MM.1S (cell line): ENCODE measurements at regions not wholly inside any gene's neighbourhood (a gene's known extent, or its start where the extent isn't known, plus 50 kb on each side); places are given as distances from the start of the nearest gene placed in this dataset.
A peak's percentile ranks its signal among the peaks of the same experiment; 100 is the strongest.

Experiments used
- DNase-seq: peaks from one replicate; pipeline ENCODE4 v3.0.0-alpha.2; 2015
- H2AFZ ChIP-seq: fragments of 300-600 bp; sonication (generic); 2 replicates; pipeline ENCODE4 v1.6.0; 2016; ENCODE audit warnings: antibody characterized with exemption, low read length
- H3F3A ChIP-seq: fragments of 300-600 bp; sonication (generic); 2 replicates; pipeline ENCODE4 v1.6.1; 2016; ENCODE audit warnings: mild to moderate bottlenecking, antibody characterized with exemption, low read length, moderate library complexity, mixed read lengths; ENCODE audit not compliant: insufficient read depth
- H3K27ac ChIP-seq: fragments of 300-600 bp; sonication (generic); 2 replicates; pipeline ENCODE4 v1.5.1; 2016; ENCODE audit warnings: mild to moderate bottlenecking, low read length
- H3K27me3 ChIP-seq: fragments of 300-600 bp; sonication (generic); replicated peaks from 2 replicates; pipeline ENCODE4 v1.6.0; 2016; ENCODE audit warnings: low read length; ENCODE audit not compliant: insufficient read depth
- H3K36me3 ChIP-seq: fragments of 300-600 bp; sonication (generic); replicated peaks from 2 replicates; pipeline ENCODE4 v1.6.1; 2016; ENCODE audit warnings: mild to moderate bottlenecking, low read length, mixed read lengths; ENCODE audit not compliant: insufficient read depth
- H3K4me1 ChIP-seq: fragments of 300-600 bp; sonication (generic); 2 replicates; pipeline ENCODE4 v1.6.1; 2016; ENCODE audit warnings: low read length, mixed read lengths
- H3K4me2 ChIP-seq: fragments of 300-600 bp; sonication (generic); 2 replicates; pipeline ENCODE4 v1.6.0; 2016; ENCODE audit warnings: low read depth, low read length
- H3K4me3 ChIP-seq: fragments of 300-600 bp; sonication (generic); 2 replicates; pipeline ENCODE4 v1.5.1; 2016; ENCODE audit warnings: low read length, mixed read lengths
- H3K79me2 ChIP-seq: fragments of 300-600 bp; sonication (generic); 2 replicates; pipeline ENCODE4 v1.6.1; 2016; ENCODE audit warnings: mixed run types, low read length, mixed read lengths
- H3K9ac ChIP-seq: fragments of 300-600 bp; sonication (generic); 2 replicates; pipeline ENCODE4 v1.6.1; 2016; ENCODE audit warnings: low read length, mixed read lengths
- H3K9me2 ChIP-seq: fragments of 300-600 bp; sonication (generic); replicated peaks from 2 replicates; pipeline ENCODE4 v1.6.1; 2016; ENCODE audit warnings: mild to moderate bottlenecking, low read length, mixed read lengths; ENCODE audit not compliant: insufficient read depth
- H3K9me3 ChIP-seq: fragments of 300-600 bp; sonication (generic); replicated peaks from 2 replicates; pipeline ENCODE4 v1.6.1; 2016; ENCODE audit warnings: mild to moderate bottlenecking, low read length, mixed read lengths; ENCODE audit not compliant: insufficient read depth
- H4K20me1 ChIP-seq: fragments of 300-600 bp; sonication (generic); 2 replicates; pipeline ENCODE4 v1.6.1; 2016; ENCODE audit warnings: mild to moderate bottlenecking, low read length, moderate library complexity, mixed read lengths; ENCODE audit not compliant: insufficient read depth
- EZH2 ChIP-seq: fragments of 300-600 bp; sonication (generic); optimal IDR thresholded peaks from 2 replicates; pipeline ENCODE3; 2017; ENCODE audit warnings: low read depth, mild to moderate bottlenecking, antibody characterized with exemption, low read length, mixed read lengths
- EZH2phosphoT487 ChIP-seq: fragments of 300-600 bp; sonication (generic); IDR thresholded peaks from 2 replicates; pipeline ENCODE4 v1.6.1; 2018; ENCODE audit warnings: antibody characterized with exemption, low read length
- TF ChIP-seq, protein P1 (sequence below): fragments of 300-600 bp; sonication (generic); IDR thresholded peaks from 2 replicates; pipeline ENCODE4 v1.5.1; 2016; ENCODE audit warnings: antibody characterized with exemption, low read length, mixed read lengths

DNA sequence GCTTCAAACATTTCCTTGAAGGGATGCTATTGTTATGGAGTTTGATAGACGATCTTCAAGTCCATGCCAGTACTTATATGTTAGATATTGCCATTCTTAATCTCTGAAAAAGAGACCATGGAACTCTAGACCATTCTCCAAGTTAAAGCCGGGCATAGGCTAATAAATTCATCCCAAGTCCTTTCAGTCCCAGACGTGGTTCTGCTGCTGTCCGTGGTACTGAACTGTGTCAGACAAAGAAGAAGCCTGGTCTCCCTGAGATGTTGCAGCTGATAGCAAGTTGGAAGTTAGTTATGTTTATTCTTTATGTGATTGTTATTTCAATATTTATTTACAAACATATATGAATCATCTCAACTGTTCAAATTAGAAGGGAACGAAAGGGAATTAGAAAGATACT is 158.7 kb downstream of the NMUR2 start:
- no peaks in the 10 kb centered on the region for H3K4me1 ChIP-seq
- H3K9me3 ChIP-seq = no peaks in the 10 kb centered on the region
- no peak overlapping the region for H2AFZ ChIP-seq
- H3K4me3 ChIP-seq = no peak overlapping the region
- no peak overlapping the region for H3K27ac ChIP-seq
- H3K9ac ChIP-seq = no peak overlapping the region
- no peak overlapping the region for H3K4me2 ChIP-seq
- no peaks in the 10 kb centered on the region for H3K27me3 ChIP-seq
- no peaks in the 10 kb centered on the region for H3K36me3 ChIP-seq
- H4K20me1 ChIP-seq = no peaks in the 10 kb centered on the region
- TF ChIP-seq, protein P1, sequence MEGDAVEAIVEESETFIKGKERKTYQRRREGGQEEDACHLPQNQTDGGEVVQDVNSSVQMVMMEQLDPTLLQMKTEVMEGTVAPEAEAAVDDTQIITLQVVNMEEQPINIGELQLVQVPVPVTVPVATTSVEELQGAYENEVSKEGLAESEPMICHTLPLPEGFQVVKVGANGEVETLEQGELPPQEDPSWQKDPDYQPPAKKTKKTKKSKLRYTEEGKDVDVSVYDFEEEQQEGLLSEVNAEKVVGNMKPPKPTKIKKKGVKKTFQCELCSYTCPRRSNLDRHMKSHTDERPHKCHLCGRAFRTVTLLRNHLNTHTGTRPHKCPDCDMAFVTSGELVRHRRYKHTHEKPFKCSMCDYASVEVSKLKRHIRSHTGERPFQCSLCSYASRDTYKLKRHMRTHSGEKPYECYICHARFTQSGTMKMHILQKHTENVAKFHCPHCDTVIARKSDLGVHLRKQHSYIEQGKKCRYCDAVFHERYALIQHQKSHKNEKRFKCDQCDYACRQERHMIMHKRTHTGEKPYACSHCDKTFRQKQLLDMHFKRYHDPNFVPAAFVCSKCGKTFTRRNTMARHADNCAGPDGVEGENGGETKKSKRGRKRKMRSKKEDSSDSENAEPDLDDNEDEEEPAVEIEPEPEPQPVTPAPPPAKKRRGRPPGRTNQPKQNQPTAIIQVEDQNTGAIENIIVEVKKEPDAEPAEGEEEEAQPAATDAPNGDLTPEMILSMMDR = no peak
- TF ChIP-seq EZH2 (no peak), EZH2phosphoT487 (no peak)
- H3F3A ChIP-seq = no peaks in the 10 kb centered on the region
- H3K79me2 ChIP-seq = no peaks in the 10 kb centered on the region
- H3K9me2 ChIP-seq = no peaks in the 10 kb centered on the region
- DNase-seq = peak; percentile 49

DNA sequence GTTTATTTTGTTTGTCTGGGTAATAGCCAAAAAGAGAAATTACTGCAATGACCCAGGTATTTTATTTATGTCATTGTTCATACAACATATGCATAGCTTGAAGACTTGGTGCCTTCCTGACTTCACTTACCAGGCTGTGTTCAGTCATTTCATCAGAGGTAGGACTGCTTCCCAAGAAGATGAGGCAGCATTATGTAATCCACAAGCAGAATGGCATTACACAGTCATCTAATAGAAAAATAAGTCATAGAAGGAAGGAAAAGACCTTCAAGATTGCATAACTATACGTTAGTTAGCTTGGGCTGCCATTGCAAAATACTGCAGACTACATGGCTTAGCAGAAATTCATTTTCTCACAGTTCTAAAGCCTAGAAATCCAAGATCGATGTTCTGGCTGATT is 167.5 kb downstream of the NMUR2 start:
- Histone ChIP-seq H3K9ac (no peak overlapping the region), H3F3A (no peaks in the 10 kb centered on the region), H2AFZ (no peak overlapping the region), H3K4me1 (no peaks in the 10 kb centered on the region), H3K27me3 (no peaks in the 10 kb centered on the region), H3K4me2 (no peak overlapping the region), H3K4me3 (no peak overlapping the region), H3K36me3 (no peaks in the 10 kb centered on the region), H3K27ac (no peak overlapping the region), H3K9me2 (no peaks in the 10 kb centered on the region), H3K9me3 (no peaks in the 10 kb centered on the region), H4K20me1 (no peaks in the 10 kb centered on the region), H3K79me2 (no peaks in the 10 kb centered on the region)
- TF ChIP-seq, protein P1 = no peak
- TF ChIP-seq EZH2 (no peak), EZH2phosphoT487 (no peak)
- no peak for DNase-seq

DNA sequence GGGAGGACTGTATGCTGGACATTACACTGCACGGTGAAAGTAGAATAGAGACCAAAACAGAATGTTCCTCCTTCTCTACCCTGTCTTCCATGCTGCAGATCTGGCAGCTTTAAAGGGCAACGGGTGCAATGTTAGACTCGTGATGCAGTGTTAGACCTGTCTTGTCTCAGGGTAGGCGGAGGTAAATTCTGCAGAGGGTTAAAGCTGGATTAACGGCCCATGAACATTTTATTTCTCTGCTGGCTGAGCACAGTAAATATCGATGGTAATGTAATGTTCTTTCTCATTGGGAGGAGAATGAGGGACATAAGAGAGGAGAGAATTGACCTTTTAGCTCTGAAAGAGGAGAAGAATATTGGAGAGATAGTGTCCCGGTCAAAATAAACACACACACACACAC is 178.9 kb downstream of the NMUR2 start:
- Histone ChIP-seq H3K4me2 (peak overlapping the region; percentile 6; the same call in 1 of the 2 replicates), H3K36me3 (no peaks in the 10 kb centered on the region), H3K27ac (no peak overlapping the region), H3K4me3 (no peak overlapping the region), H3K9me2 (no peaks in the 10 kb centered on the region), H3K79me2 (no peaks in the 10 kb centered on the region), H4K20me1 (no peaks in the 10 kb centered on the region), H3K4me1 (peaks cover 2% of the 10 kb centered on the region; the same call in 1 of the 2 replicates), H3K9ac (no peak overlapping the region), H3F3A (no peaks in the 10 kb centered on the region), H3K9me3 (no peaks in the 10 kb centered on the region), H3K27me3 (no peaks in the 10 kb centered on the region), H2AFZ (no peak overlapping the region)
- no peak for DNase-seq
- TF ChIP-seq EZH2phosphoT487 (no peak), EZH2 (no peak)
- TF ChIP-seq, protein P1 = no peak
